Natural killer cell treated with Interleukin-12 subunit alpha and Interleukin-12 subunit beta and Interleukin-15 and Interleukin-18, amount 100 ng/mL, for 72 hours (primary cell): ENCODE measurements at regions not wholly inside any gene's neighbourhood (a gene's known extent, or its start where the extent isn't known, plus 50 kb on each side); places are given as distances from the start of the nearest gene placed in this dataset.

Source experiments
- ATAC-seq, 2 donors: fragments of 150-1000 bp; cut with Tn5 transposase in 1 of 2; sonication (Bioruptor Pico), chemical (Tn5 transposase) in 1 of 2; 2 replicates each; pipeline ENCODE4 v1.10.0; 2021
- DNase-seq: peaks from one replicate; pipeline ENCODE4 v3.0.0; 2022; ENCODE audit warnings: low spot score
- H3K27ac Mint-ChIP-seq, 2 donors: 1 replicate in 1 of 2; 2 replicates in 1 of 2; pipeline ENCODE4 v1.8.0; 2022; ENCODE audit warnings: mixed read lengths in 2 of 2, mild to moderate bottlenecking in 1 of 2, moderate library complexity in 1 of 2
- H3K27me3 Mint-ChIP-seq, 2 donors: 1 replicate in 1 of 2; 2 replicates in 1 of 2; pipeline ENCODE4 v1.8.0; 2022; ENCODE audit warnings: mixed read lengths in 2 of 2
- H3K36me3 Mint-ChIP-seq: one replicate; pipeline ENCODE4 v1.8.0; 2022; ENCODE audit warnings: mixed read lengths
- H3K4me1 Mint-ChIP-seq, 2 donors: 1 replicate in 1 of 2; 2 replicates in 1 of 2; pipeline ENCODE4 v1.8.0; 2022; ENCODE audit warnings: low read depth in 2 of 2, mixed read lengths in 2 of 2, mild to moderate bottlenecking in 1 of 2
- H3K4me3 Mint-ChIP-seq: one replicate; pipeline ENCODE4 v1.8.0; 2022; ENCODE audit warnings: mixed read lengths
- H3K9me3 Mint-ChIP-seq: 2 replicates; pipeline ENCODE4 v1.8.0; 2022; ENCODE audit warnings: mixed read lengths

GRCh38 chr11:15901790-15902189 is 454.6 kb downstream of the SOX6 start:
- H3K4me3 Mint-ChIP-seq = no peak overlapping the region
- no peaks in the 10 kb centered on the region for H3K36me3 Mint-ChIP-seq
- DNase-seq (no peak), ATAC-seq (no peak)
- no peaks in the 10 kb centered on the region for H3K4me1 Mint-ChIP-seq
- no peaks in the 10 kb centered on the region for H3K27me3 Mint-ChIP-seq
- no peaks in the 10 kb centered on the region for H3K9me3 Mint-ChIP-seq
- H3K27ac Mint-ChIP-seq = no peak overlapping the region

DNA sequence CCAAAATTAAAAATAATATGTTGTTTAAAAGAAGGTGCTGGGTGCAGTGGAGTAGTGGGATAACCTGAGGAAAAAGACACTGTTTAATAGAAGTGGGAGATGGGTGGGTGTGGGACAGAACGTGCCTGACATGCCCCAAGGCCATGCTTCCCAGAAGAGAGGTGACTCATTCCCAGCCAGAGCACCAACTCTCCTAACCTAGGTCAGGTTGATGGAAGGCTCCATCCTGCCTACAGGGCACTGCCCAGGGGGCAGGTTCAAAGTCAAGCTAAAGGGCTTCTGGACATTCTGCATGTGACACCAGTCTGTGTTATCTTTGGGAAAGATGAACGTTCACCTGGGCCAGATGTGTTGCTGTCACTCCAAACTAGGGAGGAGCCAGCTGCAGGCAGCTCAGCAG is 453.1 kb downstream of the SOX6 start:
- no peak overlapping the region for H3K4me3 Mint-ChIP-seq
- H3K27ac Mint-ChIP-seq = no peak overlapping the region
- no peaks in the 10 kb centered on the region for H3K4me1 Mint-ChIP-seq
- no peaks in the 10 kb centered on the region for H3K36me3 Mint-ChIP-seq
- DNase-seq (no peak), ATAC-seq (no peak)
- no peaks in the 10 kb centered on the region for H3K9me3 Mint-ChIP-seq
- no peaks in the 10 kb centered on the region for H3K27me3 Mint-ChIP-seq

GRCh38 chr11:15905366-15906104 is 450.8 kb downstream of the SOX6 start:
- ATAC-seq (peak in 1 of 2 donors; percentile 11), DNase-seq (no peak)
- H3K27ac Mint-ChIP-seq = no peak overlapping the region
- no peaks in the 10 kb centered on the region for H3K9me3 Mint-ChIP-seq
- no peaks in the 10 kb centered on the region for H3K36me3 Mint-ChIP-seq
- H3K4me1 Mint-ChIP-seq = no peaks in the 10 kb centered on the region
- H3K27me3 Mint-ChIP-seq = no peaks in the 10 kb centered on the region
- no peak overlapping the region for H3K4me3 Mint-ChIP-seq

DNA sequence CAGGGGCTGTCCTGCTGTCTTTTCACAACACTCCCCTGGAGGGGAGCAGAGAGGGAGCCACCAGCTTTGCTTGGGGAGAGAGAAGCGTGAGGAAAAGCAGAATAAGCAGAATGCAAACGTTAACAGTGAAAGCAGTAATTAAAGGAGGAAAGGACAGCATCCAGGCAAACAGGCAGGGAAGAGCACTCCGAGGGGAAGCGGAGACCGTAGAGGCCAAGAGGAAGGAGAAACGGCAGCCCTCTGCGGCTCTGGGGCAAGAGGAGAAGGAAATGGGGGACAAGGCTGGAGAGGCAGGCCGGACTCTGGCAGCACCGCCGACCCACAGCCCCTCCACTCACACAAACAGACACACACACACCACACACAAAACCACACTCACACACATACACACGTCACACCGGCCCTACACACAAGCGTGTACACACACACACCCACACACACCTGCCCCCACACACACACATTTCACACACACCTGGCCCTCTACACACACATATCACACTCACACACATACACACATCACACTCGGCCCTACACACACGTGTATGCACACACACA is 449.8 kb downstream of the SOX6 start:
- no peak overlapping the region for H3K4me3 Mint-ChIP-seq
- H3K36me3 Mint-ChIP-seq = no peaks in the 10 kb centered on the region
- ATAC-seq (no peak), DNase-seq (no peak)
- H3K9me3 Mint-ChIP-seq = no peaks in the 10 kb centered on the region
- H3K27ac Mint-ChIP-seq = no peak overlapping the region
- H3K27me3 Mint-ChIP-seq = no peaks in the 10 kb centered on the region
- no peaks in the 10 kb centered on the region for H3K4me1 Mint-ChIP-seq

GRCh38 chr11:15907806-15908205 is 448.5 kb downstream of the SOX6 start:
- H3K36me3 Mint-ChIP-seq = no peaks in the 10 kb centered on the region
- no peak overlapping the region for H3K27ac Mint-ChIP-seq
- no peak overlapping the region for H3K4me3 Mint-ChIP-seq
- H3K27me3 Mint-ChIP-seq = no peaks in the 10 kb centered on the region
- no peak for DNase-seq
- no peaks in the 10 kb centered on the region for H3K9me3 Mint-ChIP-seq
- no peak for ATAC-seq
- no peaks in the 10 kb centered on the region for H3K4me1 Mint-ChIP-seq

GRCh38 chr11:15909937-15910598 is 446.3 kb downstream of the SOX6 start:
- Mint-ChIP-seq H3K9me3 (no peaks in the 10 kb centered on the region), H3K27me3 (no peaks in the 10 kb centered on the region), H3K4me3 (no peak overlapping the region), H3K27ac (no peak overlapping the region), H3K4me1 (no peaks in the 10 kb centered on the region), H3K36me3 (no peaks in the 10 kb centered on the region)
- ATAC-seq (no peak), DNase-seq (no peak)

DNA sequence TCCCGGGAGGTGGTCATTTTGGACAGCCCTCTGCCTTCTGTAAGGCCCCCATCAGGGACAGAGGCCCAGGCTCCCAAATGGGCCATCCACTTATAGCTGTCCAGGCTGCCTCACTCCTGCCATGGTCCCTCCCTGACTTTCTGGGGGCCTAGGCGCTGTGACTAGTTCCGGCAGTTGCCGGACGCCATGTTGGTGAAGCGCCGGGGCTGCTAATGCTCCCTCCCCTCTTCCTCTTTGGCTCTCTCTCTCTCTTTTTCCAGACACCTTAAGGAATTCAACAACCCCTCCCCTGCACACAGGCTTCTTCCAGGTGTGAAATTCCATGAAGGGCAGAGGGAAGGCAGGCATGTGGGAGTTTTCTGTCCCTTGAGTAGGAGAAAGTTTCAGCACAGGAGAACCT is 445.6 kb downstream of the SOX6 start:
- no peaks in the 10 kb centered on the region for H3K36me3 Mint-ChIP-seq

GRCh38 chr11:15911377-15912044 is 444.8 kb downstream of the SOX6 start:
- Mint-ChIP-seq H3K36me3 (no peaks in the 10 kb centered on the region), H3K4me1 (no peaks in the 10 kb centered on the region), H3K27me3 (no peaks in the 10 kb centered on the region), H3K27ac (no peak overlapping the region), H3K4me3 (no peak overlapping the region), H3K9me3 (no peaks in the 10 kb centered on the region)
- DNase-seq = no peak
- ATAC-seq = no peak

More for the DNA sequence above, 445.6 kb downstream of the SOX6 start:
- no peak for DNase-seq
- no peaks in the 10 kb centered on the region for H3K4me1 Mint-ChIP-seq
- ATAC-seq = no peak
- no peaks in the 10 kb centered on the region for H3K9me3 Mint-ChIP-seq
- H3K4me3 Mint-ChIP-seq = no peak overlapping the region
- H3K27ac Mint-ChIP-seq = no peak overlapping the region
- H3K27me3 Mint-ChIP-seq = no peaks in the 10 kb centered on the region

- Mint-ChIP-seq H3K4me3 (no peak overlapping the region), H3K27ac (no peak overlapping the region), H3K36me3 (no peaks in the 10 kb centered on the region), H3K27me3 (no peaks in the 10 kb centered on the region), H3K9me3 (no peaks in the 10 kb centered on the region), H3K4me1 (no peaks in the 10 kb centered on the region)
- ATAC-seq (no peak), DNase-seq (no peak)
Measured at GRCh38 chr11:15912291-15912690, 444.1 kb downstream of the SOX6 start.

DNA sequence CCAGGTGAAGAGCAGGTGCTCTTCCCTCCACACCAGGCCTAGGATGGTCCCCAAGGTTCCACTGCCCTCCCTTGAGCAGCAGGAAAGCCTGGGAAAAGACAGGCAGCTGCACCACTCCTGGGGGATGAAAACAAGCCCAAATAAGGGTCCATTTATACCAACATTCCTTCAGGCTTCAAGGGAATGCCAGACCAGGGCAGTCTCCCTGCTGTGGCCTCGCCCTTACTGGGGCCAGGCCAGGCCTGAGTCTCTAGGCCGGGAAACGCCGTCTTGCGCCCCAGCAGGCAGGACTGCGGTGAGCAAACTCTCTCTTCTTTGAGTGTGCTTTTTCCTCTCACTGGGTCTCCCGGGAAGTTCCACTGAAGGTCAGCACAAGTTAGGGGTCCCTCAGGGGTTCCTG is 443.5 kb downstream of the SOX6 start:
- no peaks in the 10 kb centered on the region for H3K27me3 Mint-ChIP-seq
- ATAC-seq (peak in 1 of 2 donors; percentile 13), DNase-seq (no peak)
- no peak overlapping the region for H3K27ac Mint-ChIP-seq
- H3K36me3 Mint-ChIP-seq = no peaks in the 10 kb centered on the region
- no peak overlapping the region for H3K4me3 Mint-ChIP-seq
- H3K9me3 Mint-ChIP-seq = no peaks in the 10 kb centered on the region
- no peaks in the 10 kb centered on the region for H3K4me1 Mint-ChIP-seq

- Mint-ChIP-seq H3K27ac (no peak overlapping the region), H3K9me3 (no peaks in the 10 kb centered on the region), H3K4me1 (no peaks in the 10 kb centered on the region), H3K36me3 (no peaks in the 10 kb centered on the region), H3K27me3 (peaks cover 0 to 2% of the 10 kb centered on the region in 2 donors), H3K4me3 (no peak overlapping the region)
- ATAC-seq (no peak), DNase-seq (no peak)
Measured at GRCh38 chr11:15913261-15913660, 443.1 kb downstream of the SOX6 start.
